ENCODE measurements at regions not wholly inside any gene's neighbourhood (a gene's known extent, or its start where the extent isn't known, plus 50 kb on each side); places are given as distances from the start of the nearest gene placed in this dataset.
"Not testable (repeated sequence)": the region's sequence is repeated elsewhere in the genome, so short reads cannot be mapped to it uniquely, and the experiment has no call there.

DNA sequence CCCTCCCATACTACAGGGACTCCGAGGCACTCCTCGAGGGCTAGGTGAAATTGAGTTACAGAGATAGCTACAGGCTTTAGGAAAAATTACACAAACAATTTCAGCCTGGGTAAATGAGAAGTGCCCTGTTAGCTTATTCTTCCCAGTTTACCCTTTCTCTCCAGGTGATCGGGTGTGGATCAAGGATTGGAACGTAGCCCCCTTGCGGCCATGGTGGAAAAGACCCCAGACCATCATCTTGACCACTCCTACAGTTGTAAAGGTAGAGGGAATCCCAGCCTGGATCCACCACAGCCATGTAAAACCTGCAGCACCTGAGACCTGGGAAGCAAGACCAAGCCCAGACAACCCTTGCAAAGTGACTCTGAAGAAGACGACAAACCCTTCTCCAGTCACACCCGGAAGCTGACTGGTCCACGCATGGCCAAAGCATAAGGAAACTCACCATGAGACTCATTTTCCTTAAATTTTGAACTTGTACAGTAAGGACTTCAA lies 600.6 kb downstream of the UQCRFS1 start:
- H3K4me1 ChIP-seq = no peaks in the 10 kb centered on the region
- H3K9me3 ChIP-seq = no peaks in the 10 kb centered on the region
- intact Hi-C loops (cut with DNase I) = no loop called here
- H3K27me3 ChIP-seq = no peaks in the 10 kb centered on the region
- DNase-seq = no peak
- H3K36me3 ChIP-seq = no peaks in the 10 kb centered on the region
- H3K4me3 ChIP-seq = no peak overlapping the region
- H3K9ac ChIP-seq (ENCODE audit: low read depth in 2 of 2, low read length in 2 of 2) = no peak overlapping the region
- no peak for TF ChIP-seq CTCF (IDR thresholded peaks at IDR 0.05)
- H3K27ac ChIP-seq = no peak overlapping the region

DNA sequence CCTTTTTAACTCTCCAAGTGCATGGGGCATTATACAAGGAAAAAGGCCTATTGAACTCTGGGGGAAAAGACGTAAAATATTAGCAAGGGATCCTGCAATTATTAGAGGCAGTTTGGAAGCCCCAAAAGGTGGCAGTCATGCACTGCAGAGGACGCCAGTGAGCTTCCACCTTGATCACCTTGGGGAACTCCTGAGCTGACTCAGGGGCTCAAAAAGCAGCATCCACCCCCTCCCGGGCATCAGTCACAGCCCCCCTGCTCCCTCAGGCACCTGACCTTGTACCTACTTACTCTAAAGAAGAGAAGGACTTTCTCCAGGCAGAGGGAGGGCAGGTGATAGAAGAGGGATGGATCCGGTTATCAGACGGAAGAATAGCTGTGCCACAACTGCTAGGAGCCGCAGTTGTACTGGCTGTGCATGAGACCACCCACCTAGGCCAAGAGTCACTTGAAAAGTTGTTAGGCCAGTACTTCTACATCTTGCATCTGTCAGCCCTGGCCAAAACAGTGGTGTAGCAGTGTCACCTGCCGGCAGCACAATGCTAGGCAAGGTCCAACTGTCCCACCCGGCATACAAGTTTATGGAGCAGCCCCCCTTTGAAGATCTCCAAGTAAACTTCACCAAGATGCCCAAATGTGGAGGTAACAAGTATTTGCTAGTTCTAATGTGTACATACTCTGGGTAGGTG lies 601.6 kb downstream of the UQCRFS1 start:
- H3K4me3 ChIP-seq; H3K4me1 ChIP-seq; H3K36me3 ChIP-seq; H3K9me3 ChIP-seq; intact Hi-C loops (cut with DNase I); H3K27me3 ChIP-seq; H3K9ac ChIP-seq (ENCODE audit: low read depth in 2 of 2, low read length in 2 of 2); DNase-seq; H3K27ac ChIP-seq: not testable (repeated sequence)

GRCh38 chr19:28610731-28611130 lies 602.2 kb downstream of the UQCRFS1 start:
- no peak for TF ChIP-seq CTCF (IDR thresholded peaks at IDR 0.05)
- no peaks in the 10 kb centered on the region for H3K9me3 ChIP-seq

DNA sequence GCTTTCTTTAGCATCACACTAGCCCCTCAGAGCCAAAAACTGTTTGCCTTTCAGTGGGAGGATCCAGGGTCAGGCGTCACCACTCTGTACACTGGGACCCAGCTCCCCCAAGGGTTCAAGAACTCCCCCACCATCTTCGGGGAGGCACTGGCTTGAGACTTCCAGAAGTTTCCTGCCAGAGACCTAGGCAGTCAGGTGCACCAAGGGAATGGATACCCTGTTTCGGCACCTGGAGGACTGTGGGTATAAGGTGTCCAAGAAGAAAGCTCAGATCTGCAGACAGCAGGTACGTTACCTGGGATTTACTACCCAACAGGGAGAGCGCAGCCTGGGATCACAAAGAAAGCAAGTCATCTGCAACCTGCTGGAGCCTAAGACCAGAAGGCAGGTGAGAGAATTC lies 603.0 kb downstream of the UQCRFS1 start:
- no peak for DNase-seq
- H3K36me3 ChIP-seq = no peaks in the 10 kb centered on the region
- intact Hi-C loops (cut with DNase I) = no loop called here
- H3K4me1 ChIP-seq = no peaks in the 10 kb centered on the region
- H3K9ac ChIP-seq (ENCODE audit: low read depth in 2 of 2, low read length in 2 of 2) = no peak overlapping the region
- TF ChIP-seq CTCF (IDR thresholded peaks at IDR 0.05) = no peak
- no peaks in the 10 kb centered on the region for H3K9me3 ChIP-seq
- H3K27me3 ChIP-seq = no peaks in the 10 kb centered on the region
- H3K4me3 ChIP-seq = no peak overlapping the region
- no peak overlapping the region for H3K27ac ChIP-seq

More at GRCh38 chr19:28610731-28611130, 602.2 kb downstream of the UQCRFS1 start:
- Histone ChIP-seq H3K4me3 (no peak overlapping the region), H3K9ac (ENCODE audit: low read depth in 2 of 2, low read length in 2 of 2) (no peak overlapping the region), H3K27me3 (no peaks in the 10 kb centered on the region), H3K4me1 (no peaks in the 10 kb centered on the region), H3K27ac (no peak overlapping the region), H3K36me3 (no peaks in the 10 kb centered on the region)
- intact Hi-C loops (cut with DNase I) = no loop called here
- no peak for DNase-seq

- Histone ChIP-seq H3K9me3 (no peaks in the 10 kb centered on the region), H3K4me1 (no peaks in the 10 kb centered on the region), H3K9ac (ENCODE audit: low read depth in 2 of 2, low read length in 2 of 2) (no peak overlapping the region), H3K4me3 (no peak overlapping the region), H3K27me3 (no peaks in the 10 kb centered on the region), H3K27ac (no peak overlapping the region), H3K36me3 (no peaks in the 10 kb centered on the region)
- intact Hi-C loops (cut with DNase I) = no loop called here
- DNase-seq = no peak
- no peak for TF ChIP-seq CTCF (IDR thresholded peaks at IDR 0.05)
These were observed 603.7 kb downstream of the UQCRFS1 start for GRCh38 chr19:28609091-28609755.

DNA sequence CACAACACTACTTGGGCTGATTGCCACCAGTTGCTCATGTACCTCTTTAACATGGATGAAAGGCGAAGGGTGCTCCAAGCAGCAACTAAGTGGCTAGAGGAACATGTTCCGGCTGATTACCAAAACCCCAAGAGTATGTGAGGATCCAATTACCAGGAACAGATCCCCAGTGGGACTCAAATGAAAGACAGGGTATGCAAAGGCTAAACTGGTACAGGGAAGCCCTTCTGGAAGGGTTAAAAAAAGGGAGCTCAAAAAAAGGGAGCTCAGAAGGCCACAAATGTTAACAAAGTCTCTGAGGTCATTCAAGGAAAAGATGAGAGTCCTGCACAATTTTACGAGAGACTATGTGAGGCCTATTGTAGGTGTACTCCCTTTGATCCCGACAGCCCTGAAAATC lies 604.7 kb downstream of the UQCRFS1 start:
- no peak for DNase-seq

More for the DNA sequence above, 604.7 kb downstream of the UQCRFS1 start:
- Histone ChIP-seq H3K36me3 (no peaks in the 10 kb centered on the region), H3K27me3 (no peaks in the 10 kb centered on the region), H3K9ac (ENCODE audit: low read depth in 2 of 2, low read length in 2 of 2) (no peak overlapping the region), H3K9me3 (no peaks in the 10 kb centered on the region), H3K4me3 (no peak overlapping the region), H3K27ac (no peak overlapping the region), H3K4me1 (no peaks in the 10 kb centered on the region)
- intact Hi-C loops (cut with DNase I) = no loop called here
- TF ChIP-seq CTCF (IDR thresholded peaks at IDR 0.05) = no peak
